CD4-positive, alpha-beta T cell treated with Interleukin-4 for 1 hour (primary cell): ENCODE measurements at regions not wholly inside any gene's neighbourhood (a gene's known extent, or its start where the extent isn't known, plus 50 kb on each side); places are given as distances from the start of the nearest gene placed in this dataset.
"Not testable (repeated sequence)": the region's sequence is repeated elsewhere in the genome, so short reads cannot be mapped to it uniquely, and the experiment has no call there.

Experiments used
- DNase-seq, 2 donors: peaks; one replicate each; pipeline ENCODE4 v3.0.0-alpha.2; 2020 to 2022

GRCh38 chr6:14406614-14407331 is 289.2 kb downstream of the CD83 start:
- no peak for DNase-seq

GRCh38 chr6:14408446-14408845 is 290.9 kb downstream of the CD83 start:
- DNase-seq: no peak

GRCh38 chr6:14412026-14412425 is 294.5 kb downstream of the CD83 start:
- DNase-seq: no peak

GRCh38 chr6:14415452-14415851 is 297.9 kb downstream of the CD83 start:
- DNase-seq: no peak

GRCh38 chr6:14417377-14417776 is 299.8 kb downstream of the CD83 start:
- no peak for DNase-seq

GRCh38 chr6:14419224-14419623 is 301.7 kb downstream of the CD83 start:
- not testable (repeated sequence) for DNase-seq

- no peak for DNase-seq
Measured at GRCh38 chr6:14422061-14422460, 304.5 kb downstream of the CD83 start.

- DNase-seq: no peak
Measured at GRCh38 chr6:14422917-14423316, 305.3 kb downstream of the CD83 start.

- no peak for DNase-seq
Measured at GRCh38 chr6:14423330-14423729, 305.8 kb downstream of the CD83 start.

- DNase-seq: no peak
Measured at GRCh38 chr6:14423955-14424354, 306.4 kb downstream of the CD83 start.

- DNase-seq: no peak
Measured at GRCh38 chr6:14425805-14426204, 308.2 kb downstream of the CD83 start.

GRCh38 chr6:14426281-14426680 is 308.7 kb downstream of the CD83 start:
- DNase-seq: no peak

GRCh38 chr6:14428269-14428668 is 310.7 kb downstream of the CD83 start:
- DNase-seq: no peak

- no peak for DNase-seq
Measured at GRCh38 chr6:14429396-14429795, 311.8 kb downstream of the CD83 start.

GRCh38 chr6:14430218-14430617 is 312.6 kb downstream of the CD83 start:
- DNase-seq: no peak

- no peak for DNase-seq
Measured at GRCh38 chr6:14431385-14432330, 314.1 kb downstream of the CD83 start.

GRCh38 chr6:14434916-14435690 is 317.5 kb downstream of the CD83 start:
- DNase-seq: no peak

GRCh38 chr6:14436592-14437132 is 319.1 kb downstream of the CD83 start:
- no peak for DNase-seq

GRCh38 chr6:14439419-14439818 is 321.8 kb downstream of the CD83 start:
- no peak for DNase-seq

GRCh38 chr6:14440215-14440910 is 322.8 kb downstream of the CD83 start:
- DNase-seq: no peak

- DNase-seq: no peak
Measured at GRCh38 chr6:14440940-14441781, 323.6 kb downstream of the CD83 start.
